K562 (cell line): ENCODE measurements at regions not wholly inside any gene's neighbourhood (a gene's known extent, or its start where the extent isn't known, plus 50 kb on each side); places are given as distances from the start of the nearest gene placed in this dataset.

ENCODE experiments used
- EP300 ChIP-seq: IDR thresholded peaks from 2 replicates; pipeline ENCODE4 v1.6.1; 2012; ENCODE audit warnings: low read length, improper control_type of control experiment
- GABPB1 ChIP-seq: sonication (generic); formaldehyde crosslinking; IDR thresholded peaks from 2 replicates; pipeline ENCODE4 v1.8.0; 2022; ENCODE audit warnings: mild to moderate bottlenecking, missing genetic modification reagents
- NKRF ChIP-seq: fragments of 450-650 bp; IDR thresholded peaks from 2 replicates; pipeline ENCODE4 v1.6.1; 2016; ENCODE audit warnings: borderline replicate concordance
- POLR2A ChIP-seq: fragments of 450-650 bp; conservative IDR thresholded peaks from 2 replicates; pipeline ENCODE4 v1.6.1; 2016
- ZNF830 ChIP-seq: fragments of 250-450 bp; sonication (Bioruptor Pico); IDR thresholded peaks from 2 replicates; pipeline ENCODE4 v1.5.0; 2021; ENCODE audit warnings: mild to moderate bottlenecking

GRCh38 chr13:63249411-63250187 is 1834.0 kb upstream of the PCDH20 start:
- TF ChIP-seq ZNF830 (no peak), POLR2A (no peak), NKRF (no peak), GABPB1 (CRISPR knock-in tag) (no peak), EP300 (no peak)
